IgD-negative memory B cell (primary cell): ENCODE measurements at regions not wholly inside any gene's neighbourhood (a gene's known extent, or its start where the extent isn't known, plus 50 kb on each side); places are given as distances from the start of the nearest gene placed in this dataset.

ENCODE experiments used
- H3K27ac Mint-ChIP-seq, 3 donors: one replicate each; pipeline ENCODE4 v1.8.0; 2020 to 2022; ENCODE audit warnings: mild to moderate bottlenecking in 3 of 3, mixed read lengths in 3 of 3, moderate library complexity in 1 of 3
- H3K27me3 Mint-ChIP-seq: one replicate; pipeline ENCODE4 v1.8.0; 2021; ENCODE audit warnings: mixed read lengths
- H3K36me3 Mint-ChIP-seq: one replicate; pipeline ENCODE4 v1.8.0; 2020; ENCODE audit warnings: mild to moderate bottlenecking, mixed read lengths
- H3K4me1 Mint-ChIP-seq, 3 donors: one replicate each; pipeline ENCODE4 v1.8.0; 2020 to 2022; ENCODE audit warnings: mixed read lengths in 3 of 3, mild to moderate bottlenecking in 1 of 3
- H3K4me3 Mint-ChIP-seq, 4 donors: one replicate each; pipeline ENCODE4 v1.8.0; 2020 to 2022; ENCODE audit warnings: mild to moderate bottlenecking in 4 of 4, mixed read lengths in 4 of 4, moderate library complexity in 3 of 4
- H3K9me3 Mint-ChIP-seq, 3 donors: one replicate each; pipeline ENCODE4 v1.8.0; 2020 to 2021; ENCODE audit warnings: mixed read lengths in 3 of 3, mild to moderate bottlenecking in 1 of 3

DNA sequence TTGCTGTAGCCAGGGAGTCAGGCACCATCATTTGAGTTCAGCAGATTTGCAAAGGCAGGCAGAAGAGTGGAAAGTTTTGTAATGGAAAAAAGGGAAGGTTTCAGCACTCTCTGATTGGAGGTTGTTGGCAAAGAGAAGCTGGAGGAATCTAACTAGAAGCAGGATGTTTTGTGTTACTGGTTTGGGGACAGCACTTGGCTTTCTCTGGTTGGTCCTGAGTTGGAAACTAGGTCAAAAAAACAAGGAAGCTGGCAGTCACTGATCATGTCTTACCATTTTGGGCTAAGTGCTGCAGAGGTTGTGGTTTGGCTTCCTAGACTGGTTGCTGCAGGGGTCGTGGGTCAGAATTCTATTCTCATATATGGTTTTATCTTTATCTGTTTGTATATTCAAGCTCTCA, 189.8 kb downstream of the DRD1 start:
- H3K9me3 Mint-ChIP-seq: peaks cover 0 to 2% (median 0%) of the 10 kb centered on the region in 3 donors
- no peak overlapping the region for H3K27ac Mint-ChIP-seq
- no peaks in the 10 kb centered on the region for H3K36me3 Mint-ChIP-seq
- no peaks in the 10 kb centered on the region for H3K27me3 Mint-ChIP-seq
- no peak overlapping the region for H3K4me3 Mint-ChIP-seq
- no peaks in the 10 kb centered on the region for H3K4me1 Mint-ChIP-seq

DNA sequence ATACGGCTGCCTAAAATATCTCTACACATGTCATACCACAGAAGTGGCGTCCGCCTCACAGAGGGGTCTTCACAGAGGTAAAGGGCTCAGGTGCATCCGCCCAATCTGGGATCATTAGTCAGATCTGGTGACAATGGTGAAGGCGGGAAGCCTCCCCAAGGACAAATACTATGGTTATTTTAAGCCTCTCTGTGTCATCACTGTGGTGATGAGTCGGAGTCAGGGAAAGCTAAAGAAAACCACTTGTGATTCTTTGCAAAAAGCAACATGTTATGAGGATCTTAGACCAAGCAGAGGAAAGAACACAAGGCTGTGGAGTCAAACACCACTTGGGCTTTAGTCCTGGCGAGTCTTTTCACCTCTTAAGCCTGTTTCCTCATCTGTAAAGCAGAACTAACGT, 190.4 kb downstream of the DRD1 start:
- no peaks in the 10 kb centered on the region for H3K36me3 Mint-ChIP-seq
- no peaks in the 10 kb centered on the region for H3K27me3 Mint-ChIP-seq
- H3K27ac Mint-ChIP-seq: no peak overlapping the region
- H3K9me3 Mint-ChIP-seq: peaks cover 0 to 2% (median 0%) of the 10 kb centered on the region in 3 donors
- H3K4me1 Mint-ChIP-seq: no peaks in the 10 kb centered on the region
- no peak overlapping the region for H3K4me3 Mint-ChIP-seq

DNA sequence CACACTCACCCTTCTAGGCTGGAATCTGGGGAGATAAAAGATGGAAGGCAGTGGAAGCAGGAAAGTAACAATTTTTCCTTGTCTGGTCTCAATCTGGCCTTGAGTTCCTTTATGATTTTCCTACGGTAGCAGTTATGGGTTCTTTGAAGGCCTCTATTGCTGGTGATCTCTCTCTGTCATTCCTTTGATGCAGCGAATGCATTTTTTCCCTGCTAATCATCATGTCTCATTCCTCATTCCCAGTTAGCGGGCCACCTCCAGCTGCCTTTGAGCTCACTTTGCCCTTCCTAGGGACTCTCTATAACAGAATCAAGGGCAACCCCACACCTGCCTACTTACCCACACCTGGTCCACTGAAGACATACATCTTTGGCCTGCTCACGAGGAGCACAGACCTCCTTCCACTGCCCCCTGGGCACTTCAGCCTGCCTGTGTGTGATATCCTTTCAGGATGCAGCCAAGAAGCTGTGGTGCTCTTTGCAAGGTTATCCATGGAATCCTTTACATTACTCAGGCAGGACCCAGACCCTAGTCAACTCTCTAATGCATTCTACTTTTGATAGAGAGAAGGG, 191.7 kb downstream of the DRD1 start:
- no peaks in the 10 kb centered on the region for H3K36me3 Mint-ChIP-seq
- H3K4me1 Mint-ChIP-seq: no peaks in the 10 kb centered on the region
- no peak overlapping the region for H3K4me3 Mint-ChIP-seq
- no peak overlapping the region for H3K27ac Mint-ChIP-seq
- no peaks in the 10 kb centered on the region for H3K27me3 Mint-ChIP-seq
- peaks cover 0 to 2% (median 0%) of the 10 kb centered on the region in 3 donors for H3K9me3 Mint-ChIP-seq

DNA sequence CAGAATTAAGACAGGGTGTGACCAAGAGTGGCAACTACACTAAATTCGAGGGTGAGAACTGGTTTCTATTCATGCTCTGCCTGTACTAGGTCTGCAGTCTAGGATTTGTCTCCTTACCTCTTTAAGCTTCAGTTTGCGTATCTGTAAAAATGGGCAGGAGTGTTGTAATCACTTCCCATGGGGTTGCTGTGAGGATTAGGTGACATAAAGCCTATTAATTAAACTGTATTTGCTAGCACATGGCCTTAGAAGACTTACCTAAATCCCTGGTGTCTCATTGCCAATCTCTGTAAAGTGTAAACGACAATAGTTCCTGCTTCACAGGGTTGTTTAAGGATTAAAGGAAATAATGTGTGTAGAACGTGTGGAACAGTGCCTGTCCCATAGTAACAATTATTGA, 193.6 kb downstream of the DRD1 start:
- Mint-ChIP-seq H3K4me3 (no peak overlapping the region), H3K4me1 (no peaks in the 10 kb centered on the region), H3K9me3 (peaks cover 0 to 4% (median 4%) of the 10 kb centered on the region in 3 donors), H3K36me3 (no peaks in the 10 kb centered on the region), H3K27me3 (no peaks in the 10 kb centered on the region), H3K27ac (no peak overlapping the region)

DNA sequence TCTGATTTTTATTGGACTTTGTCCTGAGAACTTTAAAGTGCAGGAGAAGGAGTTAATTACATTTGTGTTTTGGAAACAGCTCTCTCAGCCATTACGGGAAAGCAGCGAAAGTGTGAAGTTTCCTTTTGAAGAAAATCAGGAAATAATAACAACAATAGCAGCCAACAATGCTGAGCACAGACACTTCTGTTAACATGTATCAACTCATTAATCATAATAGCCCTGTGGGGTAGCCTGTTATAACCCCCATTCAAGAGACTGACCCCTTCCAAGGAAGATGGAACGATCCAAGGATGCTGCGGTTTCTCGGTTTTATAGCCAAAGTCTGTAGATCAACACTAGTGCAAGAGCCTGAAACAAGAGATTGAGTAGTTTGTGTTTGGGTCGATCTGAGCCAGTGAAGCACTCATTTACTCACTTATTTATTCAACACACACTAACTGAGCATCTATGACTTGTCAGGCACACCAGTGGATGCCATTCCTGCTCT, 195.5 kb downstream of the DRD1 start:
- H3K4me3 Mint-ChIP-seq: no peak overlapping the region
- H3K36me3 Mint-ChIP-seq: no peaks in the 10 kb centered on the region
- no peak overlapping the region for H3K27ac Mint-ChIP-seq
- H3K4me1 Mint-ChIP-seq: no peaks in the 10 kb centered on the region
- peaks cover 0 to 4% (median 4%) of the 10 kb centered on the region in 3 donors for H3K9me3 Mint-ChIP-seq
- no peaks in the 10 kb centered on the region for H3K27me3 Mint-ChIP-seq

DNA sequence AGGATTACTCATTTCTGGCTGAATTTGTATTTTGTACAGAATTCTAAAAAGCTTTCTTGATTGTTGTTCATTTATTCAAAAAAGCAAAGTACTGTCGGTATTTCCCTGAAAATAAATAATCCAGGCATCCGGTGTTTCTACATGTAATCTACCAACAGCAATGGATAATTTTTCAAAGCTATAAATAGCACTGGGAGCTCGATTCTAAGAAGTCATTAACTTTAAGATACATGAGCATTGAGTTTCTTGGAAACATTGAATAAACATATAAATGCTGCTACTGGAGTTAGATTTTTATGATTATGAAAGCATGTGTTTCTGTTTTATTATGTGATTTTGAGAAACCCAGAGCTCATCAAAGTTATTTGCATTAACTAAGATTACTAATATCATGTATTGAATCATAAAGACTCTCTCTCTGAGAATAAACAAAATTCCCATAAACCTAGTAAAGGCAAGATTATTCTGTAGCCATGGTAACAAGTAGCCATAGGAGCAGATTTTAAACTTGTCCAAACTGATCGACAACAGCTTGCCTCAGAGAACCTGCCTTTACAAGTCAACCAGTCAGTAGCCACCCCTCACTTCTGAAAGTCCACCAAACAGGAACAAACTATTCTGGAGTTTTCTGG, 197.0 kb downstream of the DRD1 start:
- no peaks in the 10 kb centered on the region for H3K4me1 Mint-ChIP-seq
- no peak overlapping the region for H3K27ac Mint-ChIP-seq
- H3K27me3 Mint-ChIP-seq: no peaks in the 10 kb centered on the region
- H3K9me3 Mint-ChIP-seq: peaks cover 0 to 4% (median 4%) of the 10 kb centered on the region in 3 donors
- no peaks in the 10 kb centered on the region for H3K36me3 Mint-ChIP-seq
- H3K4me3 Mint-ChIP-seq: no peak overlapping the region

DNA sequence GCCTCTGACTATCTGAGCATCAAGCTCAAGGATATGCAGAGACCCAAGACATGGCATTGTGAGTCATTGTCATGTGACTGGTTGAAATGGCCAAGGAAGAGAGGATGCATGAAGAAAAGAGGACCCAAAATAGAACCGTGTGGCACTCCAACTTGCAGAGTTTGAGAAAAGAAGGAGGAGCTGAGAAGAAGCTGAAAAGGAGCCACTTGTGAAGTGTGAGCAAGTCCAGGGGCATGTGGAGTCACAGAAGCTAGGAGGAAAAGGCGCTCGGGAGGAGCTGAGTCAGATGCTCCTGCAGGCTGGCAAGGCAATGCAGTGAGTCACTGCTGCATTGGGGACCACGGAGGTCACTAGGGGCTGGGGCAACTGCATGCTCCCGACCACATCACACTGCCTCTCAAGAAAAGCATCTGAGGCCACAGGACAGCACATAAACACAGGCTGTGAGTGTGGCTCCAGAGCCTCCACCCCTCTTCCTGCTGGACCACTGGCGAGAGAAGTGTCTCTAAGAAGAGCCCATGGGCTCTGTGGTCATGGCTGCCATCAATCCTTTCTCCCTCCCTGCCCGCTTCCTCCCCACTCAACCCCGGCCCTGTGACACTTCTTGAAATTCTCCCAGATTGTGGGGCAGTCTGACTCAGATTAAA, 197.6 kb downstream of the DRD1 start:
- H3K27me3 Mint-ChIP-seq: no peaks in the 10 kb centered on the region
- peak overlapping the region in 1 of 4 donors; percentile 53 for H3K4me3 Mint-ChIP-seq

DNA sequence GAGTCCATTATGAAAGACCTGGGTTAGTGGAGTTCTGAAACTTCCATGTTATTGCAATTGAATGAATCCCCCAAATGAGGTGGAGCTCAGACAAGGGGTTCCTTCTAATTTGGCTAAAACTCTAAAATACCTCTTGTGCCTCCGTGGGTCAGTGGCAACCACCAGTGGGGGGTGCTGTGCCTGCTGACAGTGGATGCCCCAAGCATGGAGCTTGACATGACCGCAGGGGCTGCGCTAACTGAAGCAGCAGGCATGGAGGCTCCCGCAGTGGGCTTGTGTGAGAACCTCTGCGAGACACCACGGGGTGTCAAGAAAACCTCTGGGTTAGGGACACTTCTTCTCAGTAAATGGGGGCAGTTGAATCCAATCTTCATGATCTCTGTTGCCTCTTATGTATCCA, 200.5 kb downstream of the DRD1 start:
- no peak overlapping the region for H3K27ac Mint-ChIP-seq
- H3K4me1 Mint-ChIP-seq: no peaks in the 10 kb centered on the region
- H3K4me3 Mint-ChIP-seq: no peak overlapping the region
- peaks cover 2% of the 10 kb centered on the region for H3K36me3 Mint-ChIP-seq
- H3K9me3 Mint-ChIP-seq: peaks cover 0 to 8% (median 6%) of the 10 kb centered on the region in 3 donors
- peaks cover 7% of the 10 kb centered on the region for H3K27me3 Mint-ChIP-seq

More for the DNA sequence above, 197.6 kb downstream of the DRD1 start:
- Mint-ChIP-seq H3K27ac (no peak overlapping the region), H3K9me3 (peaks cover 0 to 4% (median 4%) of the 10 kb centered on the region in 3 donors), H3K4me1 (no peaks in the 10 kb centered on the region), H3K36me3 (no peaks in the 10 kb centered on the region)

DNA sequence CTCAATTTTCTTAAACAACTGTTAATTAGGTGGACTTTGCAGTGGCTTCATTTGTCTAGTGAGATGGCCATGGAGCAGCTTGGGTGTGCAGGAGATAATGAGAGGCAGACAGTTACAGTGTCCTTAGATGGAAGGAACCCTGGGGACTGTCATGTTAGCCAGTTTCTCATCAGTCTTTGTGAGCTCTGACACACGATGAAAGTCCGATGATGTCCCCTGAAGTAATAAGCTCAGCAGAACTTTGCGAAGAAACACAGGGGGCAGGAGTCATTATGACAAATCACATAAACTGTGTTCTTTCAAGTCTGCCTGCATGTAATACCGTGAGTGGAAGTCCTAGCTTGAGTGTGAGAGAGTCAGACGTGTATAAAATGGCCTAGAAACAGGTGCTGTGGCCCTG, 201.8 kb downstream of the DRD1 start:
- Mint-ChIP-seq H3K4me1 (no peaks in the 10 kb centered on the region), H3K27me3 (peaks cover 7% of the 10 kb centered on the region), H3K36me3 (peaks cover 2% of the 10 kb centered on the region), H3K9me3 (peaks cover 0 to 8% (median 6%) of the 10 kb centered on the region in 3 donors), H3K4me3 (no peak overlapping the region), H3K27ac (no peak overlapping the region)

DNA sequence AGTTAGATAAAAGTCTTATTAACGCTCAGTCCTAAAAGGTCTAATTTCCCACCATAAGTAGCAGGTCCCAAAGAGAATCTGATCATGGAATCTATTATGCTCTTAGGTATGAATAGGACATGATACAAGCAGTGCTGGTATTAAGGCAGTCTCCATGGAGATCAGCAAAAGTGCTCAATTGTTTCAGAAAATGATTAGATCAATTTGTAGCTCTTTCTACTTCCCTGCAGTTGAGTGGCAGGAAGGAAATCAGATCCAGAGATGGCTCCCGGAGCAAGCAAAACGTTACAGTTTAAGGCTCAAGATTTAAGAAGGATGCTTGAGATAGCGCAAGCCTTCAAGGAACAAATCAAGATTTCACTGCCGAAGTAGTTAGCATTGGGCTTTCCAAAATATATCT, 205.7 kb downstream of the DRD1 start:
- Mint-ChIP-seq H3K27ac (no peak overlapping the region), H3K9me3 (peaks cover 0 to 4% (median 4%) of the 10 kb centered on the region in 3 donors), H3K36me3 (peaks cover 2% of the 10 kb centered on the region)

DNA sequence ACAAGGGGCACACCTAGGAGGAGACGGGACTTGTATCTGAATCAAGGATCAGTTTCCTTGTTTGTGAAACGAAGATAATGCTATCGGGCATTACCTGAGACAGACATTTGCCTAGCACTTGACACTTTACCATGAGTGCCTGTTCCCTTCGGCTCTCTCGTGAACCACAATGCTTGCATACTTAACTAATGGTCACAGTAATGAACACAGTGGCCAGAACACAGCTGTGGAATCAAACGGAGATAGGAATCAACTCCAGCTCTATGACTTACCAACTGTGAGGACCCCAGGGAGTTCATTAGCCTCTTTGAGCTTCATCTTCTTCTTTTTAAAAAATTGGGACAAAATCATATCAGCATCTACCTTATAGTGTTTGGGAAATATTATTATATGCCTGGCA, 207.8 kb downstream of the DRD1 start:
- Mint-ChIP-seq H3K4me1 (no peaks in the 10 kb centered on the region), H3K36me3 (peaks cover 2% of the 10 kb centered on the region), H3K4me3 (no peak overlapping the region), H3K27me3 (peaks cover 7% of the 10 kb centered on the region), H3K9me3 (peaks cover 0 to 4% (median 4%) of the 10 kb centered on the region in 3 donors), H3K27ac (no peak overlapping the region)

More for the DNA sequence above, 205.7 kb downstream of the DRD1 start:
- no peaks in the 10 kb centered on the region for H3K4me1 Mint-ChIP-seq
- H3K4me3 Mint-ChIP-seq: no peak overlapping the region
- H3K27me3 Mint-ChIP-seq: peaks cover 7% of the 10 kb centered on the region

DNA sequence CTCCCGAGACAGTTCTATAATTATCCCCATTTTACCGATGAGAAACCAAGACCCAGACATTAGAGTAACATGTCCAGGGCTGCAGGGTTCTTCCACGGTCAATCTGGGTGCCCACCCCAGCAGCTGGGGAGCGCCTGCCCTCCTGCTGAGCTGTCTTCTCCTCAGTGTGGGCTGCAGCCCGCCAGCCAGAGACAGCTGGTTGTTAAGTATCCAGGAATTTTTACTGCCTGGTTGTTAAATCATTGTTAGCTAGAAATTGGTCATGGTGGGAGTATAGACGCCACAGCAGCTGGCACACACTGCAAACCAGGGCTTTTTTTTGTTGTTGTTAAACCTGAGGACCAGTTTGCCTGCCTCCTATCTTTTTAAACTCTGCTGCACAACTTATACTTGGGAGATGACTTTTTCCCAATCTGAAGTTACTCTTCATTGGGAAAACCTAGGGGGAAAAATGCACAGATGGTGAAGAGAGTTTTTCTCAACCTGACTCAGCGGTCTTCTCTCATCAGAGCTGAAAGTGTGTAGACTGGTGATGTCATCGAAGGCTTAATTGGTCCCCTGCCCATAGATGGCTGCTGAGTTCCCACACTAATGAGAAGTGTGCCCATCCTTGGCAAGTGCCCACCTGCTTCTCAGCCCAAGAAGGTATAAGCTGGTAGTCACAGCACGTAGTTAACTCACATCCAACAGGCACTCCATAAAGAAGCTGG, 208.6 kb downstream of the DRD1 start:
- H3K4me3 Mint-ChIP-seq: no peak overlapping the region

DNA sequence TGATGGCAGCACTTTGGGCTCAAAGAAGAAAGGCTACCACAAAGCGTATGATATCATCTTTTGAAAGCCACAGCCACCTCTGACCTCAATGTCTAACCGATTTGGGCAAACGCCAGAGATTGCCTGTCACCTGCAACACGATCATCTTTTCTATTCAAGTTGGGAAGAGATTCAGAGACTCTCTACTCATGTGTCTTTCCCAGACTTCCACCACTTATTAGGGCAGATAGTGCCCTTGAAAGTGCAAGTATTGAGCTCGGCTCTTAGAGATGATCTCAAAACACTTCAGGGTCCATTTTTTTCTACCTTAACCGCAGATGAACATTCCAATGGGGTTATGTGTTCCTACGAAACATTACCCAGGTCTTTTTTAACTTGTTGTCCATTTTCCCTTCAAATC, 213.7 kb downstream of the DRD1 start:
- Mint-ChIP-seq H3K36me3 (no peaks in the 10 kb centered on the region), H3K27ac (no peak overlapping the region), H3K4me3 (no peak overlapping the region), H3K9me3 (peaks cover 0 to 6% (median 2%) of the 10 kb centered on the region in 3 donors), H3K4me1 (peaks cover 0 to 1% (median 0%) of the 10 kb centered on the region in 3 donors), H3K27me3 (no peaks in the 10 kb centered on the region)

More for the DNA sequence above, 208.6 kb downstream of the DRD1 start:
- Mint-ChIP-seq H3K4me1 (no peaks in the 10 kb centered on the region), H3K27me3 (peaks cover 3% of the 10 kb centered on the region), H3K36me3 (no peaks in the 10 kb centered on the region), H3K9me3 (peaks cover 0 to 2% (median 0%) of the 10 kb centered on the region in 3 donors), H3K27ac (no peak overlapping the region)

DNA sequence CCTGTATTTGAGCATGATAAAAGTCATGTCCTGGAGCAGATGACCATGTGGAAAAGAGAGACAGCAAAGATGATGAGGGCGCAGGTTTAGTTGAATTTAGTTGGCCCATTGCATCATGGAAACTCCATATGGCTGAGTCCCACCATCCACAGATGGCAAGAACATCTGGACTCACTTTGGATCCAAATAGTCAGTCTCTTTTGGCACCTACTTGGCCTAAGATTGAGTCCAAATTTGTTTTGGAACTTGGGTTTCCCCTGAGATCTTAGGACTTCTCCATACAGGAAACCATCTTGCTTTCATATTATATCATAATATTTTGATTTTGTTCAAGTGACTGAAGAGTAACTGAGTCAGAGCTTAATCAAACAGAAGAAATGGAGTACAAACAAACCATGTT, 217.5 kb downstream of the DRD1 start:
- Mint-ChIP-seq H3K27ac (no peak overlapping the region), H3K36me3 (no peaks in the 10 kb centered on the region), H3K27me3 (no peaks in the 10 kb centered on the region), H3K4me3 (no peak overlapping the region), H3K4me1 (peaks cover 0 to 1% (median 0%) of the 10 kb centered on the region in 3 donors), H3K9me3 (peaks cover 1 to 10% (median 2%) of the 10 kb centered on the region in 3 donors)

DNA sequence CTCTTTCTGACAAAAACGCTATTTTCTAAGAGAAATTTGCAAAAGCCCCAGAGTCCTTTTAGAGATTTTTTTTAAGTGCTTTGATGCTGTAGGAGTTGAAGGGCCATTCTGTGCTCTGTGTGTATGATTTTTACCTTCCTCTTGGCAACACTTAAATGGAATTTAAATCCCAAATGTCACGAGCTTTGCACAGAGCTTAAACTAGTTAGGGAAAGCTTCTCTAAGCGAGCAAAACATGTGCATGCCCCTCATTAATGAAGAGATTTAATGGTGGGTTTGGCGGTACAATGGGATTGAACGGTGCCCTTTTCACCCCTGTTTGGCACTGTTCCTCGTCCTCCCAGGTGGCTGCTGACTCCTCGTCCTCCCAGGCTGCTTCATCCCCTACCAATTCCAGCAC, 220.7 kb downstream of the DRD1 start:
- no peak overlapping the region for H3K4me3 Mint-ChIP-seq
- peaks cover 0 to 1% (median 0%) of the 10 kb centered on the region in 3 donors for H3K4me1 Mint-ChIP-seq
- H3K36me3 Mint-ChIP-seq: no peaks in the 10 kb centered on the region
- H3K27me3 Mint-ChIP-seq: no peaks in the 10 kb centered on the region
- H3K9me3 Mint-ChIP-seq: peaks cover 1 to 10% (median 2%) of the 10 kb centered on the region in 3 donors
- H3K27ac Mint-ChIP-seq: no peak overlapping the region
